PC-3 (cell line): ENCODE measurements at regions not wholly inside any gene's neighbourhood (a gene's known extent, or its start where the extent isn't known, plus 50 kb on each side); places are given as distances from the start of the nearest gene placed in this dataset.

ENCODE experiments used
- ATAC-seq: fragments of 200-7000 bp; cut with Tn5 transposase; 2 replicates; pipeline ENCODE4 v1.9.1; 2020; ENCODE audit warnings: mild to moderate bottlenecking, moderate library complexity
- BruUV-seq: library from RNA; stranded (reverse); fragments of 400-500 nt; replicated peaks from 2 replicates; lab custom pipeline; 2021; lab: Mats Ljungman, UMichigan
- CTCF ChIA-PET: fragments of 300-600 bp; sonication (Branson Sonifier 250); formaldehyde crosslinking; loops from one replicate; lab custom pipeline; 2022; ENCODE audit warnings: antibody characterized with exemption; lab: Charles Lee
- POLR2A ChIA-PET: fragments of 300-600 bp; sonication (Branson Sonifier 250); formaldehyde crosslinking; loops from one replicate; lab custom pipeline; 2022; ENCODE audit warnings: antibody characterized with exemption; ENCODE audit not compliant: unreplicated experiment; lab: Charles Lee
- DNase-seq: peaks from one replicate; pipeline ENCODE4 v3.0.0-alpha.2; 2015
- H2AFZ ChIP-seq: fragments of 300-600 bp; sonication (generic); 2 replicates; pipeline ENCODE4 v1.6.0; 2016; ENCODE audit warnings: antibody characterized with exemption, low read length
- H3F3A ChIP-seq: fragments of 300-600 bp; sonication (generic); one replicate; pipeline ENCODE4 v1.6.0; 2017; ENCODE audit warnings: antibody characterized with exemption, low read length, control low read depth, mild to moderate bottlenecking; ENCODE audit not compliant: unreplicated experiment
- H3K27ac ChIP-seq: fragments of 300-600 bp; sonication (generic); 2 replicates; pipeline ENCODE4 v1.5.1; 2016; ENCODE audit warnings: mild to moderate bottlenecking, low read length
- H3K27me3 ChIP-seq: fragments of 300-600 bp; sonication (generic); 2 replicates; pipeline ENCODE4 v1.6.1; 2016; ENCODE audit warnings: low read length, mixed read lengths
- H3K36me3 ChIP-seq: fragments of 300-600 bp; sonication (generic); 2 replicates; pipeline ENCODE4 v1.6.1; 2016; ENCODE audit warnings: low read depth, mixed run types, low read length, mixed read lengths
- H3K4me1 ChIP-seq: fragments of 300-600 bp; sonication (generic); 2 replicates; pipeline ENCODE4 v1.5.1; 2016; ENCODE audit warnings: low read length; ENCODE audit not compliant: insufficient read depth
- H3K4me2 ChIP-seq: fragments of 300-600 bp; sonication (generic); 2 replicates; pipeline ENCODE4 v1.6.0; 2016; ENCODE audit warnings: low read length
- H3K4me3 ChIP-seq: fragments of 300-600 bp; sonication (generic); 2 replicates; pipeline ENCODE4 v1.5.1; 2016; ENCODE audit warnings: mild to moderate bottlenecking, low read length, mixed read lengths
- H3K79me2 ChIP-seq: fragments of 300-600 bp; sonication (generic); 2 replicates; pipeline ENCODE4 v1.6.1; 2017; ENCODE audit warnings: low read length, mixed read lengths
- H3K9ac ChIP-seq: fragments of 300-600 bp; sonication (generic); 2 replicates; pipeline ENCODE4 v1.6.0; 2016; ENCODE audit warnings: mild to moderate bottlenecking, low read length
- H3K9me2 ChIP-seq: fragments of 300-600 bp; sonication (generic); replicated peaks from 2 replicates; pipeline ENCODE4 v1.6.1; 2016; ENCODE audit warnings: mixed run types, low read length, mixed read lengths
- H3K9me3 ChIP-seq: fragments of 300-600 bp; sonication (generic); 2 replicates; pipeline ENCODE4 v1.6.1; 2016; ENCODE audit warnings: low read length, mixed read lengths
- H4K20me1 ChIP-seq: fragments of 300-600 bp; sonication (generic); 2 replicates; pipeline ENCODE4 v1.6.1; 2016; ENCODE audit warnings: low read length, mixed read lengths
- CTCF ChIP-seq: fragments of 300-600 bp; sonication (generic); conservative IDR thresholded peaks from 2 replicates; pipeline ENCODE4 v1.5.1; 2017; ENCODE audit warnings: antibody characterized with exemption, low read depth, mild to moderate bottlenecking, low read length
- EZH2 ChIP-seq: fragments of 300-600 bp; sonication (generic); IDR thresholded peaks from one replicate; pipeline ENCODE4 v1.6.1; 2017; ENCODE audit warnings: antibody characterized with exemption, mild to moderate bottlenecking, low read length; ENCODE audit not compliant: unreplicated experiment
- EZH2phosphoT487 ChIP-seq: fragments of 300-600 bp; sonication (generic); IDR thresholded peaks from 2 replicates; pipeline ENCODE4 v1.6.1; 2018; ENCODE audit warnings: mild to moderate bottlenecking, antibody characterized with exemption, low read length, borderline replicate concordance
- intact Hi-C: fragments of 100-400 bp; cut with micrococcal nuclease; formaldehyde crosslinking; loops from 2 replicates; pipeline ENCODE4 v1.9.0; 2023

- Histone ChIP-seq H3F3A (no peaks in the 10 kb centered on the region), H3K4me1 (peaks cover 28% of the 10 kb centered on the region), H3K9ac (no peak overlapping the region), H3K4me3 (no peak overlapping the region), H3K27ac (no peak overlapping the region), H3K79me2 (no peaks in the 10 kb centered on the region), H4K20me1 (no peaks in the 10 kb centered on the region), H3K9me2 (no peaks in the 10 kb centered on the region), H3K27me3 (no peaks in the 10 kb centered on the region), H3K4me2 (no peak overlapping the region), H3K9me3 (0 out of 2 replicates have a peak, but pooled peaks cover 5% of the 10 kb centered on the region), H2AFZ (no peak overlapping the region), H3K36me3 (no peaks in the 10 kb centered on the region)
- POLR2A ChIA-PET: no interaction called here
- no peak for ATAC-seq
- BruUV-seq: no TSS peak
- no peak for TF ChIP-seq EZH2
- TF ChIP-seq CTCF: no peak
- no peak for TF ChIP-seq EZH2phosphoT487
- peak; percentile 8 for DNase-seq
- intact Hi-C loops: no loop called here
- CTCF ChIA-PET: interaction anchor here (0.6 kb wide), 1 partner anchor 23 kb away, joined by 3 read pairs; no protein-coding TSS in a partner anchor
Observed at GRCh38 chr4:124907881-124908280, 195.3 kb upstream of the ANKRD50 start.

- H3K79me2 ChIP-seq: no peaks in the 10 kb centered on the region
- peak overlapping the region; percentile 78 for H3K27ac ChIP-seq
- H3K27me3 ChIP-seq: no peaks in the 10 kb centered on the region
- DNase-seq (no peak), ATAC-seq (no peak)
- TF ChIP-seq CTCF: no peak
- no peak for TF ChIP-seq EZH2
- no peak for TF ChIP-seq EZH2phosphoT487
- H2AFZ ChIP-seq: no peak overlapping the region; the same call in 1 of the 2 replicates
- peak overlapping the region; percentile 76 for H3K4me2 ChIP-seq
- H3K9me2 ChIP-seq: no peaks in the 10 kb centered on the region
- intact Hi-C loops: loop anchor here (2.0 kb wide), 1 partner anchor 35 kb away; no protein-coding TSS in a partner anchor
- no peaks in the 10 kb centered on the region for H4K20me1 ChIP-seq
- POLR2A ChIA-PET: no interaction called here
- H3F3A ChIP-seq: no peaks in the 10 kb centered on the region
- no TSS peak for BruUV-seq
- no peaks in the 10 kb centered on the region for H3K9me3 ChIP-seq
- CTCF ChIA-PET: no interaction called here
- peaks cover 28% of the 10 kb centered on the region for H3K4me1 ChIP-seq
- H3K36me3 ChIP-seq: no peaks in the 10 kb centered on the region
- no peak overlapping the region for H3K9ac ChIP-seq
- H3K4me3 ChIP-seq: no peak overlapping the region
Observed at GRCh38 chr4:124905441-124905840, 192.9 kb upstream of the ANKRD50 start.

GRCh38 chr4:124904723-124905388, 192.3 kb upstream of the ANKRD50 start:
- ChIA-PET CTCF (no interaction called here), POLR2A (no interaction called here)
- Histone ChIP-seq H3K4me2 (peak overlapping the region; percentile 76), H3K4me1 (peaks cover 28% of the 10 kb centered on the region), H2AFZ (peak overlapping the region; percentile 75), H3K27me3 (no peaks in the 10 kb centered on the region), H3K9me2 (no peaks in the 10 kb centered on the region), H3K4me3 (peak overlapping the region; percentile 41; the same call in 1 of the 2 replicates), H3F3A (no peaks in the 10 kb centered on the region), H3K79me2 (no peaks in the 10 kb centered on the region), H4K20me1 (no peaks in the 10 kb centered on the region), H3K27ac (peak overlapping the region; percentile 78), H3K36me3 (no peaks in the 10 kb centered on the region), H3K9me3 (no peaks in the 10 kb centered on the region), H3K9ac (peak overlapping the region; percentile 26)
- no peak for TF ChIP-seq EZH2
- TF ChIP-seq CTCF: no peak
- no peak for TF ChIP-seq EZH2phosphoT487
- ATAC-seq (peak; percentile 50), DNase-seq (peak; percentile 26)
- intact Hi-C loops: loop anchor here (2.0 kb wide), 1 partner anchor 36 kb away; no protein-coding TSS in a partner anchor
- BruUV-seq: no TSS peak
